SK-N-SH treated with all-trans-retinoic acid at 6 μM for 48 hours (cell line): ENCODE measurements at regions not wholly inside any gene's neighbourhood (a gene's known extent, or its start where the extent isn't known, plus 50 kb on each side); places are given as distances from the start of the nearest gene placed in this dataset.

Experiments used
- ATAC-seq: fragments of 200-7000 bp; cut with Tn5 transposase; 3 replicates; pipeline ENCODE4 v1.9.1; 2020; ENCODE audit warnings: mild to moderate bottlenecking, moderate library complexity
- ARNTL ChIP-seq: fragments of 450-650 bp; formaldehyde crosslinking; IDR thresholded peaks from 2 replicates; pipeline ENCODE4 v1.5.0; 2020; ENCODE audit warnings: low read depth, mild to moderate bottlenecking, moderate library complexity, borderline replicate concordance
- BACH2 ChIP-seq: fragments of 250-450 bp; sonication (Bioruptor Pico); IDR thresholded peaks from 2 replicates; pipeline ENCODE4 v1.9.0; 2021; ENCODE audit warnings: mild to moderate bottlenecking, borderline replicate concordance
- CSDC2 ChIP-seq: fragments of 250-450 bp; sonication (Bioruptor Pico); IDR thresholded peaks from 2 replicates; pipeline ENCODE4 v1.5.0; 2020; ENCODE audit warnings: mild to moderate bottlenecking, moderate library complexity
- GLIS3 ChIP-seq: fragments of 250-450 bp; sonication (Bioruptor Pico); IDR thresholded peaks from 2 replicates; pipeline ENCODE4 v1.5.0; 2020; ENCODE audit warnings: mild to moderate bottlenecking, moderate library complexity
- ISL1 ChIP-seq: fragments of 250-450 bp; sonication (Bioruptor Pico); IDR thresholded peaks from 2 replicates; pipeline ENCODE4 v2.1.2; 2022; ENCODE audit warnings: mild to moderate bottlenecking, moderate library complexity
- OSR1 ChIP-seq: fragments of 250-450 bp; sonication (Bioruptor Pico); IDR thresholded peaks from 2 replicates; pipeline ENCODE4 v1.8.0; 2022; ENCODE audit warnings: moderate library complexity, mild to moderate bottlenecking, inconsistent platforms
- PATZ1 ChIP-seq: fragments of 250-450 bp; sonication (Bioruptor Pico); IDR thresholded peaks from 2 replicates; pipeline ENCODE4 v1.8.0; 2020; ENCODE audit warnings: mild to moderate bottlenecking, moderate library complexity, borderline replicate concordance
- POU6F1 ChIP-seq: fragments of 250-450 bp; sonication (Bioruptor Pico); IDR thresholded peaks from 2 replicates; pipeline ENCODE4 v1.8.0; 2021; ENCODE audit warnings: low read depth, mild to moderate bottlenecking, moderate library complexity, borderline replicate concordance
- PPARA ChIP-seq: fragments of 250-450 bp; sonication (Bioruptor Pico); IDR thresholded peaks from 2 replicates; pipeline ENCODE4 v1.5.0; 2020; ENCODE audit warnings: mild to moderate bottlenecking, borderline replicate concordance
- RARB ChIP-seq: fragments of 250-450 bp; sonication (Bioruptor Pico); IDR thresholded peaks from 2 replicates; pipeline ENCODE4 v1.8.0; 2021; ENCODE audit warnings: mild to moderate bottlenecking, moderate library complexity
- SNAI2 ChIP-seq: fragments of 250-450 bp; sonication (Bioruptor Pico); IDR thresholded peaks from 2 replicates; pipeline ENCODE4 v1.5.0; 2020; ENCODE audit warnings: mild to moderate bottlenecking, moderate library complexity
- TCF4 ChIP-seq: fragments of 250-450 bp; sonication (Bioruptor Pico); IDR thresholded peaks from 2 replicates; pipeline ENCODE4 v1.8.0; 2021; ENCODE audit warnings: mild to moderate bottlenecking, moderate library complexity, borderline replicate concordance
- TOX ChIP-seq: fragments of 250-450 bp; sonication (Bioruptor Pico); IDR thresholded peaks from 2 replicates; pipeline ENCODE4 v1.8.0; 2021; ENCODE audit warnings: mild to moderate bottlenecking, moderate library complexity, borderline replicate concordance
- ZC3H10 ChIP-seq: fragments of 250-450 bp; sonication (Bioruptor Pico); IDR thresholded peaks from 2 replicates; pipeline ENCODE4 v1.5.1; 2021; ENCODE audit warnings: mild to moderate bottlenecking, moderate library complexity
- ZFP3 ChIP-seq: fragments of 250-450 bp; sonication (Bioruptor Pico); IDR thresholded peaks from 2 replicates; pipeline ENCODE4 v1.5.0; 2020; ENCODE audit warnings: mild to moderate bottlenecking, moderate library complexity
- ZNF565 ChIP-seq: fragments of 450-650 bp; formaldehyde crosslinking; conservative IDR thresholded peaks from 2 replicates; pipeline ENCODE4 v1.5.0; 2020; ENCODE audit warnings: low read depth, mild to moderate bottlenecking, moderate library complexity
- ZNF70 ChIP-seq: fragments of 450-650 bp; formaldehyde crosslinking; IDR thresholded peaks from 2 replicates; pipeline ENCODE4 v1.5.0; 2020; ENCODE audit warnings: mild to moderate bottlenecking, moderate library complexity
- ZNF8 ChIP-seq: fragments of 450-650 bp; formaldehyde crosslinking; IDR thresholded peaks from 2 replicates; pipeline ENCODE4 v1.5.0; 2020; ENCODE audit warnings: mild to moderate bottlenecking, moderate library complexity
- TF ChIP-seq, protein P1 (sequence below): fragments of 250-450 bp; sonication (Bioruptor Pico); IDR thresholded peaks from 2 replicates; pipeline ENCODE4 v1.5.1; 2021; ENCODE audit warnings: mild to moderate bottlenecking, moderate library complexity
- TF ChIP-seq, protein P2 (sequence below): fragments of 250-450 bp; sonication (Bioruptor Pico); IDR thresholded peaks from 2 replicates; pipeline ENCODE4 v1.5.0; 2020; ENCODE audit warnings: mild to moderate bottlenecking, moderate library complexity

DNA sequence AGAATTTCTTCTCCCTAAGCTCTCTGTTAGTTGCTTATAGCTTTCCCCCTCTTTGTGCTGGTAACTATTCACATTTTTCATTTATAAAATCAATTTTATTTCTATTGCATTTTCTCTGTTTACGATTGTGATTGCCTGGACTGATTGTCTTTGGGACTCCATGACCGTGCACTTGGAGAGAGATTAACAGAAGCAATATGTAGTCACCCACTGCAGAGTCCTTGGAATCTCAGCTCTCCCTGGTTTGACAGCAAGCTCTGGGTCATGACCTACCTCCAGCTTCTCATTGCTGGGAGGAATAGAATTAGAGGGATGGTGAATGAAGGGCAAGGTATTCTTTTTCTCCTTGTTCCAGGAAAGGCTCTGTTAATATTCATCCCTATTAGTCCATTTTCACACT, 398.2 kb downstream of the AACS start:
- no peak for ATAC-seq
- TF ChIP-seq POU6F1 (CRISPR knock-in tag) = no peak
- TF ChIP-seq GLIS3 = no peak
- no peak for TF ChIP-seq ARNTL

GRCh38 chr12:125467363-125467762, 402.1 kb downstream of the AACS start:
- TF ChIP-seq ARNTL (no peak), SNAI2 (no peak), GLIS3 (no peak), PPARA (CRISPR knock-in tag) (no peak), BACH2 (CRISPR knock-in tag) (no peak), CSDC2 (CRISPR knock-in tag) (no peak), POU6F1 (CRISPR knock-in tag) (no peak), RARB (CRISPR knock-in tag) (no peak), ZNF565 (CRISPR knock-in tag) (no peak), ZC3H10 (CRISPR knock-in tag) (no peak), ZFP3 (no peak), TOX (no peak)
- TF ChIP-seq, protein P1, sequence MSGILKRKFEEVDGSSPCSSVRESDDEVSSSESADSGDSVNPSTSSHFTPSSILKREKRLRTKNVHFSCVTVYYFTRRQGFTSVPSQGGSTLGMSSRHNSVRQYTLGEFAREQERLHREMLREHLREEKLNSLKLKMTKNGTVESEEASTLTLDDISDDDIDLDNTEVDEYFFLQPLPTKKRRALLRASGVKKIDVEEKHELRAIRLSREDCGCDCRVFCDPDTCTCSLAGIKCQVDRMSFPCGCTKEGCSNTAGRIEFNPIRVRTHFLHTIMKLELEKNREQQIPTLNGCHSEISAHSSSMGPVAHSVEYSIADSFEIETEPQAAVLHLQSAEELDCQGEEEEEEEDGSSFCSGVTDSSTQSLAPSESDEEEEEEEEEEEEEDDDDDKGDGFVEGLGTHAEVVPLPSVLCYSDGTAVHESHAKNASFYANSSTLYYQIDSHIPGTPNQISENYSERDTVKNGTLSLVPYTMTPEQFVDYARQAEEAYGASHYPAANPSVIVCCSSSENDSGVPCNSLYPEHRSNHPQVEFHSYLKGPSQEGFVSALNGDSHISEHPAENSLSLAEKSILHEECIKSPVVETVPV (CRISPR knock-in tag) = no peak
- ATAC-seq = no peak

DNA sequence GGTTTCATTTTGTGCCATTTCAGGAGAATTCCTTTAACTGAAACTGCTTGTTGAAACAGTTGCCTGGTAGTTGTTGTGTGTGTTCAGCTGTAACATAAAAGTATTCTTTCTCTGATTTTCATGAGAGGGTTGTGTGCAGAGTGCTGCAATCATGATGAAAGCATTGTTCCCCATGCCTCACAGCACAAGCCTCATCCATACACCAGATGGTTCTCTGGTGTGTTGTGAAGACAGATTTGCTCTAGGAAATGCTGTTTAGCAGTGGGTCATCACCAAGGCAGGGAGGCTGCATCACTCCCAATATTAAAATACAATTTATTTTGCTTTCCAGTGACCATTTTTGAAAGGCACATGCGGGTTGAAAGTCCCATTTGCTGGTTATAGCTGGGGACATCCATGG, 404.4 kb downstream of the AACS start:
- TF ChIP-seq TOX (no peak), PPARA (CRISPR knock-in tag) (no peak), CSDC2 (CRISPR knock-in tag) (no peak), ZNF565 (CRISPR knock-in tag) (no peak), TCF4 (CRISPR knock-in tag) (no peak), ISL1 (CRISPR knock-in tag) (no peak), PATZ1 (no peak), ZNF70 (CRISPR knock-in tag) (no peak), ZC3H10 (CRISPR knock-in tag) (no peak), RARB (CRISPR knock-in tag) (no peak), BACH2 (CRISPR knock-in tag) (no peak), ARNTL (no peak), POU6F1 (CRISPR knock-in tag) (no peak), ZNF8 (CRISPR knock-in tag) (no peak), OSR1 (CRISPR knock-in tag) (no peak), GLIS3 (no peak)
- TF ChIP-seq, protein P2, sequence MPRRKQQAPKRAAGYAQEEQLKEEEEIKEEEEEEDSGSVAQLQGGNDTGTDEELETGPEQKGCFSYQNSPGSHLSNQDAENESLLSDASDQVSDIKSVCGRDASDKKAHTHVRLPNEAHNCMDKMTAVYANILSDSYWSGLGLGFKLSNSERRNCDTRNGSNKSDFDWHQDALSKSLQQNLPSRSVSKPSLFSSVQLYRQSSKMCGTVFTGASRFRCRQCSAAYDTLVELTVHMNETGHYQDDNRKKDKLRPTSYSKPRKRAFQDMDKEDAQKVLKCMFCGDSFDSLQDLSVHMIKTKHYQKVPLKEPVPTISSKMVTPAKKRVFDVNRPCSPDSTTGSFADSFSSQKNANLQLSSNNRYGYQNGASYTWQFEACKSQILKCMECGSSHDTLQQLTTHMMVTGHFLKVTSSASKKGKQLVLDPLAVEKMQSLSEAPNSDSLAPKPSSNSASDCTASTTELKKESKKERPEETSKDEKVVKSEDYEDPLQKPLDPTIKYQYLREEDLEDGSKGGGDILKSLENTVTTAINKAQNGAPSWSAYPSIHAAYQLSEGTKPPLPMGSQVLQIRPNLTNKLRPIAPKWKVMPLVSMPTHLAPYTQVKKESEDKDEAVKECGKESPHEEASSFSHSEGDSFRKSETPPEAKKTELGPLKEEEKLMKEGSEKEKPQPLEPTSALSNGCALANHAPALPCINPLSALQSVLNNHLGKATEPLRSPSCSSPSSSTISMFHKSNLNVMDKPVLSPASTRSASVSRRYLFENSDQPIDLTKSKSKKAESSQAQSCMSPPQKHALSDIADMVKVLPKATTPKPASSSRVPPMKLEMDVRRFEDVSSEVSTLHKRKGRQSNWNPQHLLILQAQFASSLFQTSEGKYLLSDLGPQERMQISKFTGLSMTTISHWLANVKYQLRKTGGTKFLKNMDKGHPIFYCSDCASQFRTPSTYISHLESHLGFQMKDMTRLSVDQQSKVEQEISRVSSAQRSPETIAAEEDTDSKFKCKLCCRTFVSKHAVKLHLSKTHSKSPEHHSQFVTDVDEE (CRISPR knock-in tag) = no peak
- TF ChIP-seq, protein P1 (CRISPR knock-in tag) = no peak
- ATAC-seq = no peak
